ENCODE measurements at regions not wholly inside any gene's neighbourhood (a gene's known extent, or its start where the extent isn't known, plus 50 kb on each side); places are given as distances from the start of the nearest gene placed in this dataset.

DNA sequence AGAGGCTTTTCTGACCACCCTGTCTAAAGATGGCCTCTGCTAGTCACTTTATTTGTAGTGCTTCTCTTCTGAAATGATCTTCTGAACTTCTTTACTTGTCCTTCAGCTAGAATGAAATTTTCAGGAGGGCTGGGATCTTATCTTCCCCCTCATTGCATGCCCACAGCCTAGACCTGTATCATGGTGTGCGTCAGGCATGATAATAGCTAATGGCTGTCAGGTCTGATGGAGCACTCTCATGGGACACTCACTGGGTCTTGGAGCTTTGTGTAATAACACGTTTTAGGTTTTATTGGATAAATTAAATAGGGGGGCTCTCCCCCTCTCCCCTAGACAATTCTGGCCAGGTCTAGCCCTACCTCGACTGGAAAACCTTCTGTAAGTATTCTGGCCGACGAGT, 97.1 kb upstream of the NRXN3 start:
- no peak for DNase-seq (ENCODE audit: low read depth)

GRCh38 chr14:78074561-78074960, 95.6 kb upstream of the NRXN3 start:
- DNase-seq (ENCODE audit: low read depth), result no peak

DNA sequence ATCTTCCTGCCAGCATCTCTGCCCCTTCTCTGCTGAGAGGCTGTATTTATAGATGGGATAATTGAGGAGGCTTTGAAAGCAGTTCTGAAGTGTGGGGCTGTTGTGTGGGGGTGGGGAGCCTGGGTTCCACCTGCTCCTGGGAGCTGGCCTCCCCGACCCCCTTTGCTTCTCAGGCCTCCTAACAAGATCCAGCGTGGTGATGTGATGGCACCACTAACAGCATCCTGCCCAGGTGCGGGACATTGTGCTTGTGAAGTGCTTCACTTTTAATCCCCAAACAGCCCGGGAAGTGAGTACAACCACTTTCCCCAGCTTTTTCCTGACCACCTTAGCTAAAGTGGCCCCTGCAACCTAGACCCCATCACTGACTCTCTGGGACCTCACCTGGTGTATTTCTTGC, 95.1 kb upstream of the NRXN3 start:
- DNase-seq (ENCODE audit: low read depth), result no peak

DNA sequence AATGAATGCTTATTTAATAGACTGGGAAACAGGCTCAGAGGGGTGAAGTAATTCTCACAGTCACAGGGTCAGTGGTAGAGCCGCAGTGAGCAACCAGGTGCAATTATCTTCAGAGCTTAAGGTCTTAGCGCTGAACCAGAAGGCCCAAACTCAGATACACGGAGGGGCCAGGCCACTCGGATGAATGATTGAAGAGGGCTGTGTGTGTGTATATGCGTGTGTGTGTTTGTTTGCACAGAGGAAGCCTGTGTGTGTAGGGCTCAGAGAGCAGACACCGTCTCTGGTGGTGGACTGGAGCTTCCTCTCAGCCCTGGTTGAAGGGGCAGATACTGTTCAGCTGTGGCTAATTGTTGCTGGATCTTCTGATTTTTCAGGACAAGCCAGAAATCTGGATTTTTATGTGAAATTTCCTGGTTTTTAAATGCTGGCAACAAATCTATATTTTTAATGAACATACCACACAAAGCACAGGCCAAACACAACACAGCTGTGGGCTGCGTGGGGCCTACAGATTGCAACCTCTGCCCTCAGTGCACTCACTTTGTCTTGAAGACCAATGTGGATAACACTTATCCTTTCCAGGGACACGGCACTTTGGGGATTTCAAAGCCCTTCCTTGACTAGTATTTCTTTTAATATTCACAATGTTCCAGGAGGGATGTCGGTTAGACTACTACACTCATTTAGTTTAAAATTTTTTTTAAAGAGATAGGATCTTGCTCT, 94.5 kb upstream of the NRXN3 start:
- no peak for DNase-seq (ENCODE audit: low read depth)

- no peak for DNase-seq (ENCODE audit: low read depth)
Observed at GRCh38 chr14:78081245-78081644, 88.9 kb upstream of the NRXN3 start.

DNA sequence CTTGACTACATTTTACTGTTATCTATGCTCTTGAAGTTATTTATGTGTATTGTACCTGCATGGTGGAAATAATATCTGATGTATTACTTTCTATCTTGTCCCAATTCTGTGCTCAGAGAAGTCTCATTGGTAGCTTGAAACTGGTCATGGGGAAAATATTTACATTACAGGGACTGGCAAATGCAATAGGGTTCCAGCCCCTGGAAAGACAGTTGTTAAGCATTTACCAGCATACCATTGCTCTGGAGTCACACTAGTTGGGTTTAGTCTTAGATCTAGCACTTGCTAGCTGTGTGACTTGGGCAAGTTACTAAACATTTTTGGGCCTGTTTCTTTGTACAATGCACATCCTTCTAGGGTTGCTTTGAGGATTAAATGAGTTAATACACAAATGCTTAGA, 86.3 kb upstream of the NRXN3 start:
- DNase-seq (ENCODE audit: low read depth), result no peak

- no peak for DNase-seq (ENCODE audit: low read depth)
Observed at GRCh38 chr14:78086342-78086741, 83.8 kb upstream of the NRXN3 start.

GRCh38 chr14:78088916-78089315, 81.3 kb upstream of the NRXN3 start:
- no peak for DNase-seq (ENCODE audit: low read depth)

DNA sequence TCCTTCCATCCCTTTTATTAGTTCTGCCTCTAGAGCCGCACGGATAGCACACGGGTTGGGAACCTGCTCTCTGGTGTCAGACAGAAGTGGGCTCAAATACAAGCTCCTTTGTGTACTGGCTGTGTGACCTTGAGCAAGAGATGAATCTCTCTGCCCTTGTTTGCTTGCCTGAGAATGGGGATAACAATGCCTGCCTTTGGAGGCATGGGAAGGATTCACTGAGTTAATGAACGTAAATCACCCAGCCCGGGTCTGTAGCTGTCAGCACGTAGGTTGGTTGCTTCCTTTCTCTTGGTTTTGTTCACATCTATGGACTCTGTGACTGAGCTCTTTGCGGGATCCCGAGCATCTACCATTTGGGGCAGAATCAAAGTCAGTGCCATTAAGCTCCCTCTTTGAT, 79.3 kb upstream of the NRXN3 start:
- DNase-seq (ENCODE audit: low read depth), result no peak

- no peak for DNase-seq (ENCODE audit: low read depth)
Observed at GRCh38 chr14:78091361-78091760, 78.8 kb upstream of the NRXN3 start.

- no peak for DNase-seq (ENCODE audit: low read depth)
Observed at GRCh38 chr14:78092040-78092439, 78.1 kb upstream of the NRXN3 start.

DNA sequence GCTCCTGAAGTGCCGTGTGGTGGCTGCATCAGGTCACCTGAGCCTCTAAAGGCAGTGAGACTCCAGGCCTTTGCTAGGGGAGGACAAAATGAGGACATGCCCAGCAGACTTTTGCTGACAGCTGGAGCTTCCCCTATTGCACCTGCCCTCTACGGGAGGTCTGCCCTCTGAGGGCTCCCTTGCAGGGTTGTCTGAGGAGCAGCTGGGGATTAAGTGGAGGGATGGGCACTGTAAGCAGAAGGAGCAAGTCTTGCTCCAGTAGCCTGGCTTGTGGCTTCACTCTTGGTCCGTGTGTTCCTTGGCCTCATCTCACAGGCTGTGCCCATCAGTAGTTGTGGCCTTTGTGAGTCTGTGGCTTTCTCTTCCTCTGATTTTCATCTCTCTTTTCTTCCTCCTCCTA, 66.9 kb upstream of the NRXN3 start:
- DNase-seq (ENCODE audit: low read depth), result no peak

DNA sequence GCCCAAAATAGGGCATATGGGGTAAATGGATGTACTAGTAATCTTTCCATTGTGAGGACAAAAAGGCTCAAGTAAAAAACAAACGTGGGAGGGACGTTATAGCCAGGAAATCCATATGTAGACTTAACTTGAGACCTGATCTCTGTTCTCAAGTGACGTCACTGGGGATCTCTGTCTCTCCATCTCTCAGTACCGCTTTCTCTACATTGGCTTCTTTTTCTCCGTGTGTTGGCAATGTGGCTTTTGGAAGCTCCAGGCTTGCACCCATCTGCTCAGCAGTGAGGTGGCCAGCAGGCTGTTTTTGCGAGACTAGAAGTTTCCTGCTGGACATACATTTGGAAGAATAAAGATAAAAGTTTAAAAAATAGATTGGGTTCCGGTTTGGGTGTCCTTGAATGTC, 66.0 kb upstream of the NRXN3 start:
- DNase-seq (ENCODE audit: low read depth), result no peak

DNA sequence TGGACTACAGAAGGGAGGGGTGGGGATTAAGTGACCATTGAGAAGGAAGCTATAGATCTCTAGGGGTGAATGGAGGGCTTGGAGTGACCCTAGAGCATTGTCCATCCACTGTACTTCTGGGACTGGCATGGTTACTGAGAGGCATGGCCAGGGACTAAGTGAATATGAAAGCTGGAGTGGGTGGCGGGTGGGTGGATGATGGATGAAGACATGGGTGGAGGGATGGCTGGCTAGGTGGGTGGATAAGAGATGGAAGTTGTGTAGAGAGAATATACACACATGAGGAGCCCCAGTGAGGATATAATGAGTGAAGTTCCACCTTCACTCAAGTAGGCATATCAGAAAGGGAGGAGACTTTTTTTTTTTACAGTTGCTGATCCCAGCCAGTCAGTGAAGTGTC, 65.5 kb upstream of the NRXN3 start:
- no peak for DNase-seq (ENCODE audit: low read depth)

- no peak for DNase-seq (ENCODE audit: low read depth)
Observed at GRCh38 chr14:78106381-78106780, 63.8 kb upstream of the NRXN3 start.

GRCh38 chr14:78107166-78107565, 63.0 kb upstream of the NRXN3 start:
- no peak for DNase-seq (ENCODE audit: low read depth)

- DNase-seq (ENCODE audit: low read depth), result no peak
Observed at GRCh38 chr14:78119440-78119839, 50.7 kb upstream of the NRXN3 start.

Measured in LHCN-M2 (cell line).